MM.1S (cell line): ENCODE measurements at regions not wholly inside any gene's neighbourhood (a gene's known extent, or its start where the extent isn't known, plus 50 kb on each side); places are given as distances from the start of the nearest gene placed in this dataset.

ENCODE experiments used
- DNase-seq: peaks from one replicate; pipeline ENCODE4 v3.0.0-alpha.2; 2015
- H2AFZ ChIP-seq: fragments of 300-600 bp; sonication (generic); 2 replicates; pipeline ENCODE4 v1.6.0; 2016; ENCODE audit warnings: antibody characterized with exemption, low read length
- H3F3A ChIP-seq: fragments of 300-600 bp; sonication (generic); 2 replicates; pipeline ENCODE4 v1.6.1; 2016; ENCODE audit warnings: mild to moderate bottlenecking, antibody characterized with exemption, low read length, moderate library complexity, mixed read lengths; ENCODE audit not compliant: insufficient read depth
- H3K27ac ChIP-seq: fragments of 300-600 bp; sonication (generic); 2 replicates; pipeline ENCODE4 v1.5.1; 2016; ENCODE audit warnings: mild to moderate bottlenecking, low read length
- H3K27me3 ChIP-seq: fragments of 300-600 bp; sonication (generic); replicated peaks from 2 replicates; pipeline ENCODE4 v1.6.0; 2016; ENCODE audit warnings: low read length; ENCODE audit not compliant: insufficient read depth
- H3K36me3 ChIP-seq: fragments of 300-600 bp; sonication (generic); replicated peaks from 2 replicates; pipeline ENCODE4 v1.6.1; 2016; ENCODE audit warnings: mild to moderate bottlenecking, low read length, mixed read lengths; ENCODE audit not compliant: insufficient read depth
- H3K4me1 ChIP-seq: fragments of 300-600 bp; sonication (generic); 2 replicates; pipeline ENCODE4 v1.6.1; 2016; ENCODE audit warnings: low read length, mixed read lengths
- H3K4me2 ChIP-seq: fragments of 300-600 bp; sonication (generic); 2 replicates; pipeline ENCODE4 v1.6.0; 2016; ENCODE audit warnings: low read depth, low read length
- H3K4me3 ChIP-seq: fragments of 300-600 bp; sonication (generic); 2 replicates; pipeline ENCODE4 v1.5.1; 2016; ENCODE audit warnings: low read length, mixed read lengths
- H3K79me2 ChIP-seq: fragments of 300-600 bp; sonication (generic); 2 replicates; pipeline ENCODE4 v1.6.1; 2016; ENCODE audit warnings: mixed run types, low read length, mixed read lengths
- H3K9ac ChIP-seq: fragments of 300-600 bp; sonication (generic); 2 replicates; pipeline ENCODE4 v1.6.1; 2016; ENCODE audit warnings: low read length, mixed read lengths
- H3K9me2 ChIP-seq: fragments of 300-600 bp; sonication (generic); replicated peaks from 2 replicates; pipeline ENCODE4 v1.6.1; 2016; ENCODE audit warnings: mild to moderate bottlenecking, low read length, mixed read lengths; ENCODE audit not compliant: insufficient read depth
- H3K9me3 ChIP-seq: fragments of 300-600 bp; sonication (generic); replicated peaks from 2 replicates; pipeline ENCODE4 v1.6.1; 2016; ENCODE audit warnings: mild to moderate bottlenecking, low read length, mixed read lengths; ENCODE audit not compliant: insufficient read depth
- H4K20me1 ChIP-seq: fragments of 300-600 bp; sonication (generic); 2 replicates; pipeline ENCODE4 v1.6.1; 2016; ENCODE audit warnings: mild to moderate bottlenecking, low read length, moderate library complexity, mixed read lengths; ENCODE audit not compliant: insufficient read depth
- CTCF ChIP-seq: fragments of 300-600 bp; sonication (generic); IDR thresholded peaks from 2 replicates; pipeline ENCODE4 v1.5.1; 2016; ENCODE audit warnings: antibody characterized with exemption, low read length, mixed read lengths
- EZH2 ChIP-seq: fragments of 300-600 bp; sonication (generic); optimal IDR thresholded peaks from 2 replicates; pipeline ENCODE3; 2017; ENCODE audit warnings: low read depth, mild to moderate bottlenecking, antibody characterized with exemption, low read length, mixed read lengths
- EZH2phosphoT487 ChIP-seq: fragments of 300-600 bp; sonication (generic); IDR thresholded peaks from 2 replicates; pipeline ENCODE4 v1.6.1; 2018; ENCODE audit warnings: antibody characterized with exemption, low read length

- Histone ChIP-seq H3K4me3 (no peak overlapping the region), H3K9me2 (no peaks in the 10 kb centered on the region), H3K27me3 (no peaks in the 10 kb centered on the region), H3K36me3 (no peaks in the 10 kb centered on the region), H4K20me1 (no peaks in the 10 kb centered on the region), H3K79me2 (no peaks in the 10 kb centered on the region), H2AFZ (no peak overlapping the region), H3K9me3 (no peaks in the 10 kb centered on the region), H3F3A (no peaks in the 10 kb centered on the region), H3K27ac (no peak overlapping the region), H3K9ac (no peak overlapping the region), H3K4me2 (no peak overlapping the region), H3K4me1 (no peaks in the 10 kb centered on the region)
- no peak for DNase-seq
- no peak for TF ChIP-seq EZH2phosphoT487
- TF ChIP-seq CTCF: no peak
- no peak for TF ChIP-seq EZH2
These were observed 57.7 kb upstream of the LRPPRC start for GRCh38 chr2:44053456-44053855.

GRCh38 chr2:44055229-44055628 lies 59.4 kb upstream of the LRPPRC start:
- Histone ChIP-seq H3K4me3 (no peak overlapping the region), H3K27me3 (no peaks in the 10 kb centered on the region), H3K9me2 (no peaks in the 10 kb centered on the region), H3K4me1 (no peaks in the 10 kb centered on the region), H3K36me3 (no peaks in the 10 kb centered on the region), H3K27ac (no peak overlapping the region), H3K4me2 (no peak overlapping the region), H3K9ac (no peak overlapping the region), H3F3A (no peaks in the 10 kb centered on the region), H3K9me3 (no peaks in the 10 kb centered on the region), H2AFZ (no peak overlapping the region), H4K20me1 (no peaks in the 10 kb centered on the region), H3K79me2 (no peaks in the 10 kb centered on the region)
- no peak for TF ChIP-seq EZH2
- no peak for TF ChIP-seq EZH2phosphoT487
- no peak for TF ChIP-seq CTCF
- DNase-seq: no peak

GRCh38 chr2:44055664-44056063 lies 59.9 kb upstream of the LRPPRC start:
- DNase-seq: no peak
- Histone ChIP-seq H3K27me3 (no peaks in the 10 kb centered on the region), H3K79me2 (no peaks in the 10 kb centered on the region), H3K36me3 (no peaks in the 10 kb centered on the region), H3K27ac (no peak overlapping the region), H3F3A (no peaks in the 10 kb centered on the region), H3K4me3 (no peak overlapping the region), H3K4me2 (no peak overlapping the region), H2AFZ (no peak overlapping the region), H3K9me2 (no peaks in the 10 kb centered on the region), H4K20me1 (no peaks in the 10 kb centered on the region), H3K9me3 (no peaks in the 10 kb centered on the region), H3K4me1 (no peaks in the 10 kb centered on the region), H3K9ac (no peak overlapping the region)
- no peak for TF ChIP-seq CTCF
- TF ChIP-seq EZH2: no peak
- TF ChIP-seq EZH2phosphoT487: no peak
